Dermis microvascular lymphatic vessel endothelial cell (primary cell): ENCODE measurements at regions not wholly inside any gene's neighbourhood (a gene's known extent, or its start where the extent isn't known, plus 50 kb on each side); places are given as distances from the start of the nearest gene placed in this dataset.
"Not testable (repeated sequence)": the region's sequence is repeated elsewhere in the genome, so short reads cannot be mapped to it uniquely, and the experiment has no call there.

Experiments used
- DNase-seq, 2 donors: peaks; one replicate each; pipeline versions ENCODE4 v3.0.0 to v3.0.0-alpha.2; 2010; ENCODE audit warnings: low read depth in 2 of 2

GRCh38 chr1:209104646-209105045, 478.9 kb upstream of the CAMK1G start:
- DNase-seq: no peak

- no peak for DNase-seq
Measured at GRCh38 chr1:209105701-209106100, 477.8 kb upstream of the CAMK1G start.

- no peak for DNase-seq
Measured at GRCh38 chr1:209106237-209106741, 477.2 kb upstream of the CAMK1G start.

- DNase-seq: no peak
Measured at GRCh38 chr1:209106861-209107260, 476.7 kb upstream of the CAMK1G start.

- no peak for DNase-seq
Measured at GRCh38 chr1:209107535-209107934, 476.0 kb upstream of the CAMK1G start.

- DNase-seq: no peak
Measured at GRCh38 chr1:209109001-209109785, 474.3 kb upstream of the CAMK1G start.

- no peak for DNase-seq
Measured at GRCh38 chr1:209113521-209113920, 470.0 kb upstream of the CAMK1G start.

- no peak for DNase-seq
Measured at GRCh38 chr1:209116705-209117104, 466.8 kb upstream of the CAMK1G start.

- DNase-seq: no peak
Measured at GRCh38 chr1:209123601-209124000, 459.9 kb upstream of the CAMK1G start.

- not testable (repeated sequence) for DNase-seq
Measured at GRCh38 chr1:209129091-209129490, 454.4 kb upstream of the CAMK1G start.

- DNase-seq: no peak
Measured at GRCh38 chr1:209130886-209131285, 452.6 kb upstream of the CAMK1G start.

- DNase-seq: no peak
Measured at GRCh38 chr1:209132736-209133467, 450.6 kb upstream of the CAMK1G start.

GRCh38 chr1:209134001-209134400, 449.5 kb upstream of the CAMK1G start:
- DNase-seq: no peak

- no peak for DNase-seq
Measured at GRCh38 chr1:209143916-209144315, 439.6 kb upstream of the CAMK1G start.

- DNase-seq: peak; percentile 50 to 62
Measured at GRCh38 chr1:209150114-209150513, 433.4 kb upstream of the CAMK1G start.

- no peak for DNase-seq
Measured at GRCh38 chr1:209153411-209153810, 430.1 kb upstream of the CAMK1G start.

- no peak for DNase-seq
Measured at GRCh38 chr1:209154912-209155311, 428.6 kb upstream of the CAMK1G start.

GRCh38 chr1:209155546-209155945, 428.0 kb upstream of the CAMK1G start:
- DNase-seq: no peak

GRCh38 chr1:209156991-209157390, 426.5 kb upstream of the CAMK1G start:
- no peak for DNase-seq

- DNase-seq: no peak
Measured at GRCh38 chr1:209157546-209158249, 425.8 kb upstream of the CAMK1G start.

- DNase-seq: no peak
Measured at GRCh38 chr1:209158851-209159250, 424.7 kb upstream of the CAMK1G start.

- no peak for DNase-seq
Measured at GRCh38 chr1:209160230-209160629, 423.3 kb upstream of the CAMK1G start.
